Vagina (tissue), 2 donors: ENCODE measurements at regions not wholly inside any gene's neighbourhood (a gene's known extent, or its start where the extent isn't known, plus 50 kb on each side); places are given as distances from the start of the nearest gene placed in this dataset.

Experiments
- CTCF ChIP-seq, 3 experiments: fragments of 450-650 bp in 2 of 3; fragments of 200-600 bp in 1 of 3; sonication (generic) in 1 of 3; IDR thresholded peaks; one replicate each; pipeline ENCODE4 v1.5.1; 2017 to 2019; ENCODE audit warnings: antibody characterized with exemption in 3 of 3, mild to moderate bottlenecking in 2 of 3, moderate library complexity in 2 of 3
- POLR2A ChIP-seq, 2 donors: fragments of 450-650 bp; IDR thresholded peaks; one replicate each; pipeline ENCODE4 v1.6.1; 2017; ENCODE audit warnings: antibody characterized with exemption in 2 of 2, mild to moderate bottlenecking in 2 of 2, moderate library complexity in 2 of 2

- no peak for TF ChIP-seq CTCF (IDR thresholded peaks at IDR 0.05)
- no peak for TF ChIP-seq POLR2A (IDR thresholded peaks at IDR 0.05)
Observed at GRCh38 chr3:75237053-75237452, 427.1 kb upstream of the FRG2C start.
